ENCODE measurements at regions not wholly inside any gene's neighbourhood (a gene's known extent, or its start where the extent isn't known, plus 50 kb on each side); places are given as distances from the start of the nearest gene placed in this dataset.

DNA sequence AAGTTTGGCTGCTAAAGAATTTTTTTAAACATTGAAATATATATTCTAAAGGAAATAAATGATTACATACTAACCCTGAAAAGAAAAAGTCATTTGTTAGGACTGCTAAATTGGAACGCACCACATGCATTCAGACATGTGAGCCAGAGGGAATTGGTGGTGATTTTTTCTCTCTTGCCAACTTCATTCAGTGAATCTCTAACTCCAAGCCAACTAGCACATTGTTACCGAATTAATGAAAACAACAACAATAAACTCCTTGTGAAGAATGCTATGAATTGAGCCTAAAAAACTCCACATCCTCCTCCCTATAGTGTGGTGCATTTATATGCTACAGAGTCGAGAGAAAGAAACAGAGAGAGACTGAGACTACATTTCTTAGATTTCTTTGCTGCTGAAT lies 135.5 kb upstream of the CACNA2D1 start:
- ATAC-seq (ENCODE audit: low read depth) (no peak), DNase-seq (no peak)
- Histone ChIP-seq H3K4me1 (ENCODE audit: control insufficient read depth in 2 of 2, insufficient read depth in 2 of 2, low read length in 2 of 2) (no peaks in the 10 kb centered on the region), H3K9ac (ENCODE audit: low read length) (no peak overlapping the region), H3K4me2 (replicated peaks; ENCODE audit: low read depth, low read length, poor library complexity, severe bottlenecking) (no peak overlapping the region), H3K4me3 (ENCODE audit: control extremely low read depth in 1 of 5, extremely low read depth in 1 of 5, insufficient read depth in 1 of 5, low read depth in 2 of 5, low read length in 4 of 5) (no peak overlapping the region), H4K20me1 (ENCODE audit: control insufficient read depth, insufficient read depth, low read length, poor library complexity, severe bottlenecking) (no peaks in the 10 kb centered on the region), H2AFZ (ENCODE audit: insufficient read depth, low read depth, low read length, poor library complexity, severe bottlenecking) (no peak overlapping the region), H3K27me3 (replicated peaks in 1 of 4; ENCODE audit: control extremely low read depth in 1 of 4, control insufficient read depth in 3 of 4, insufficient read depth in 4 of 4, low read length in 3 of 4) (no peaks in the 10 kb centered on the region), H3K36me3 (replicated peaks in 1 of 2; ENCODE audit: control extremely low read depth in 1 of 2, control insufficient read depth in 1 of 2, extremely low read depth in 1 of 2, insufficient read depth in 2 of 2, low read length in 1 of 2) (no peaks in the 10 kb centered on the region), H3K79me2 (ENCODE audit: control insufficient read depth, insufficient read depth, low read length) (no peaks in the 10 kb centered on the region), H3K9me3 (ENCODE audit: control extremely low read depth in 1 of 3, control insufficient read depth in 2 of 3, insufficient read depth in 1 of 3, low read length in 2 of 3) (no peaks in the 10 kb centered on the region), H3K27ac (ENCODE audit: low read length in 2 of 2) (no peak overlapping the region)
- intact Hi-C loops (cut with micrococcal nuclease), result no loop called here
- no peaks in the 10 kb centered on the region for H3K9me3 Mint-ChIP-seq (ENCODE audit: insufficient read depth)
- ChIA-PET CTCF (no interaction called here), POLR2A (no interaction called here)
- no CpG with 5 or more reads among the region's 3 CpGs for WGBS (ENCODE audit: insufficient coverage)
- H3K4me1 Mint-ChIP-seq, result no peaks in the 10 kb centered on the region
- H3K27ac Mint-ChIP-seq, result no peak overlapping the region
- no peaks in the 10 kb centered on the region for H3K27me3 Mint-ChIP-seq
- TF ChIP-seq CTCF (IDR thresholded peaks at IDR 0.05) (no peak), EZH2 (IDR thresholded peaks at IDR 0.05; ENCODE audit: borderline replicate concordance, insufficient read depth, low read depth, low read length, poor library complexity, severe bottlenecking) (no peak)
- no peak overlapping the region for H3K4me3 Mint-ChIP-seq

- H3K27me3 ChIP-seq (replicated peaks in 1 of 4; ENCODE audit: control extremely low read depth in 1 of 4, control insufficient read depth in 3 of 4, insufficient read depth in 4 of 4, low read length in 3 of 4), result no peaks in the 10 kb centered on the region
- H3K4me3 ChIP-seq (ENCODE audit: control extremely low read depth in 1 of 5, extremely low read depth in 1 of 5, insufficient read depth in 1 of 5, low read depth in 2 of 5, low read length in 4 of 5), result no peak overlapping the region
- H3K4me1 Mint-ChIP-seq, result no peaks in the 10 kb centered on the region
- H3K36me3 ChIP-seq (replicated peaks in 1 of 2; ENCODE audit: control extremely low read depth in 1 of 2, control insufficient read depth in 1 of 2, extremely low read depth in 1 of 2, insufficient read depth in 2 of 2, low read length in 1 of 2), result no peaks in the 10 kb centered on the region
- ATAC-seq (ENCODE audit: low read depth), result no peak
- H3K4me2 ChIP-seq (replicated peaks; ENCODE audit: low read depth, low read length, poor library complexity, severe bottlenecking), result no peak overlapping the region
- 82% methylated on average over 1 of the region's 1 CpG for WGBS (ENCODE audit: insufficient coverage)
- no peaks in the 10 kb centered on the region for H3K27me3 Mint-ChIP-seq
- no peaks in the 10 kb centered on the region for H3K9me3 ChIP-seq (ENCODE audit: control extremely low read depth in 1 of 3, control insufficient read depth in 2 of 3, insufficient read depth in 1 of 3, low read length in 2 of 3)
- H3K4me3 Mint-ChIP-seq, result no peak overlapping the region
- H3K27ac Mint-ChIP-seq, result no peak overlapping the region
- intact Hi-C loops (cut with micrococcal nuclease), result no loop called here
- ChIA-PET CTCF (no interaction called here), POLR2A (no interaction called here)
- H2AFZ ChIP-seq (ENCODE audit: insufficient read depth, low read depth, low read length, poor library complexity, severe bottlenecking), result no peak overlapping the region
- no peaks in the 10 kb centered on the region for H4K20me1 ChIP-seq (ENCODE audit: control insufficient read depth, insufficient read depth, low read length, poor library complexity, severe bottlenecking)
- H3K9ac ChIP-seq (ENCODE audit: low read length), result no peak overlapping the region
- H3K27ac ChIP-seq (ENCODE audit: low read length in 2 of 2), result no peak overlapping the region
- TF ChIP-seq CTCF (IDR thresholded peaks at IDR 0.05), result no peak
- TF ChIP-seq EZH2 (IDR thresholded peaks at IDR 0.05; ENCODE audit: borderline replicate concordance, insufficient read depth, low read depth, low read length, poor library complexity, severe bottlenecking), result no peak
- no peaks in the 10 kb centered on the region for H3K4me1 ChIP-seq (ENCODE audit: control insufficient read depth in 2 of 2, insufficient read depth in 2 of 2, low read length in 2 of 2)
- H3K9me3 Mint-ChIP-seq (ENCODE audit: insufficient read depth), result no peaks in the 10 kb centered on the region
- no peak for DNase-seq
- H3K79me2 ChIP-seq (ENCODE audit: control insufficient read depth, insufficient read depth, low read length), result no peaks in the 10 kb centered on the region
These were observed 134.9 kb upstream of the CACNA2D1 start for GRCh38 chr7:82578430-82578829.

Measured in B cell (primary cell).